Fibroblast of skin of scalp (primary cell): ENCODE measurements at regions not wholly inside any gene's neighbourhood (a gene's known extent, or its start where the extent isn't known, plus 50 kb on each side); places are given as distances from the start of the nearest gene placed in this dataset.
A peak's percentile ranks its signal among the peaks of the same experiment; 100 is the strongest.
"Not testable (repeated sequence)": the region's sequence is repeated elsewhere in the genome, so short reads cannot be mapped to it uniquely, and the experiment has no call there.

Experiments
- DNase-seq: peaks from one replicate; pipeline ENCODE4 v3.0.0-alpha.2; 2013

DNA sequence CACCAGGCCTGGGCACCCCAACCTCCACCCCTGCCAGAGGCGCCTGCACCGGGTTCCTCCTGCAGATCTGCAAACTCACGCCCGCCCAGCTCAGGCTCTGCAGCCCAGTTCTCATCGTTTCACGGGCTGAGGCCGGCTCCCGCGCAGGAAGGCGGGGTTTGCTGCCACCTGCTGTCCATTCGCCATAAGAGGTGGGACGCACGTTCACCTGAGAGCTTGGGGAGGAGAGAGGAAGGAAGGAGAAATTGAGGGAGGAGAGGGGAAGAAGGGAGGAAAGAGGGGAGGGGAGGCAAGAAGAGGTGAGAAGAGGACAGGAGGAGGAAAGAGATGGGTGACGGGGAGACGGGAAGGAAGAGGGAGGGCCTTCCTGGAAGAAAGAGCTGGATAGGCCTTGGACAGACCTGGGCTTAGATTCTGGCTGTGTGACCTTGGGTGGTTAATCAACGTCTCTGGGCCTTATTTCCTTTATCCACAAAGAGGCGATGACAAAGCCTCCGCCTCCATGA, 114.5 kb downstream of the ADRA2C start:
- peak; percentile 53 for DNase-seq

DNA sequence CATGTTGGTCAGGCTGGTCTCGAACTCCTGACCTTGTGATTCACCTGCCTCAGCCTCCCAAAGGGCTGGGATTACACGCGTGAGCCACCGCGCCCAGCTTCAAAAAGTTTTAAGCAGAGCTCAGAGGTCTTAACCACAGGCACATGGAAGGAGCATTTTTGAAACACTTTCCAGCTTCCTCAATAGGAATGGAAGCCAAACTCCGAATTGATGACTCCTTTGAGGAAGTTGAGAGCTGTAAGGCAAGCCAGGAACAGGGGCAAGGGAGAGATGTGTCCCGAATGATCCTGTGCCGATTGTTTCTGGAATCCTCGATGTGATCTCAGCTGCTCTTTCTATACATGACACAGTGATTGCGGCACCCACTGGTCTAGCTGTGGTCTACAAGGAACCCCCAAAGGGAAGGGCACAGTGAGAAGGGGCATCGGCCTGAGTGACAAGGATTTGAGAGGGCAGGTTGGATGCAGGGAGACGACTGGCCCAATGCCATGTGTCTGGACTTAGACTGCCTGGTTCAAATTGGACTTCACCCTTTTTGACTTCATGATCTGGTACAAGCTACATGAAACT, 116.2 kb downstream of the ADRA2C start:
- DNase-seq, result peak; percentile 40

GRCh38 chr4:3884261-3884660, 118.1 kb downstream of the ADRA2C start:
- DNase-seq, result not testable (repeated sequence)

DNA sequence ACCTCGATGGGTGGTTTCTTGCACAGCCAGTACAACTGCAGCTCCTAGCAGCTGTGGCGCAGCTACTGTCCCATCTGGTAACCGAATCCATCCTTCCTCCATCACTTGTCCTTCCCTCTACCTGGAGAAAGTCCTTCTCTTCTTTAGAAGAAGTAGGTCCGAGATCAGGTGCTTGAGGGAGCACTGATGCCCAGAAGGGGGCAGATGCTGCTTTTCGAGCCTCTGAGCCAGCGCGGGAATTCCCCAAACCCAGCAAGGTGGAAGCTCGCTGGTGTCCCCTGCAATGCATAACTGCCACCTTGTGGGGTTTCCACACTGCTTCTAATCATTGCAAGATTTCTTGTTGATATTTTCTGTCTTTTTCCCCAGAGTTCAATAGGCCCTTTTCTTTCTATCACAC, 127.4 kb downstream of the ADRA2C start:
- not testable (repeated sequence) for DNase-seq

DNA sequence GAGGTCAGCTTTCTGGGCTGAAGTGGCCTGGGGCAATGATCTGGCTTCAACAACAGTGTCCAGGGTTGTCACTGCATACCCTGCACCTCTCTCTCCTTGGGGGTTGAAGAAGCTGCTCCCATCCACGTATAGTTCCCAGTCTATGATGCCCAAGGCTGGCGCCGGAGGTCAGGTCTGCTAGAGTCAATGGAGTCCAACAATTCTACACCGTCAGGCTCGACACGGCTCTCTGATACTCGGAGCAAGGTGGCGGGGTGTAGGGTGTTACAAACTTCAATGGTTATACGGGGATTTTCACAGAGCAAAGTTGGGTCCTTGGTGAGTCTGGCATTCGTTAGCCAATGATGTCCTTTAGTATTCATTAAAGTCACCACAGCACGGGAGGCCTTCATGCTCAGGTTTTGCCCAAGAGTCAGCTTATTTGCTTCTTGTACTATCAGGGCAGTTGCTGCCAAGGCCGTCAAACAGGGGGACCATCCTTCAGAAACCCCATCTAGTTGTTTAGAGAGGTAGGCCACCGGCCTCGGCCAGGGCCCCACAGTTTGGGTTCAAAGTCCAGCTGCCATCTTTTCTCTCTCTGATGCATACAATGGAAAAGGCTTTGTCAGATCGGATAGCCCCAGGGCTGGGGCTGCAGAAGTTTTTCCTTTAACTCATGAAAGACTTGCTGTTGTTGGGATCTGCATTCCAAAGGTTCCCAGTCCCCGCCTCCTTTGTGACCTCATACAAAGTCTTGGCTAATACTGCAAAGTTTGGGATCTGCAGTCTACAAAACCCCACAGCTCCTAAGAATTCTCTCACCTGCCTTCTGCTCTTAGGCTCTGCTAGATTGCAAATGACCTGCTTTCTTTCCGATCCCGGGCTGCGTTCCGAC, 128.1 kb downstream of the ADRA2C start:
- DNase-seq, result peak; percentile 34

- DNase-seq, result no peak
These were observed 130.3 kb downstream of the ADRA2C start for GRCh38 chr4:3896441-3896840.

DNA sequence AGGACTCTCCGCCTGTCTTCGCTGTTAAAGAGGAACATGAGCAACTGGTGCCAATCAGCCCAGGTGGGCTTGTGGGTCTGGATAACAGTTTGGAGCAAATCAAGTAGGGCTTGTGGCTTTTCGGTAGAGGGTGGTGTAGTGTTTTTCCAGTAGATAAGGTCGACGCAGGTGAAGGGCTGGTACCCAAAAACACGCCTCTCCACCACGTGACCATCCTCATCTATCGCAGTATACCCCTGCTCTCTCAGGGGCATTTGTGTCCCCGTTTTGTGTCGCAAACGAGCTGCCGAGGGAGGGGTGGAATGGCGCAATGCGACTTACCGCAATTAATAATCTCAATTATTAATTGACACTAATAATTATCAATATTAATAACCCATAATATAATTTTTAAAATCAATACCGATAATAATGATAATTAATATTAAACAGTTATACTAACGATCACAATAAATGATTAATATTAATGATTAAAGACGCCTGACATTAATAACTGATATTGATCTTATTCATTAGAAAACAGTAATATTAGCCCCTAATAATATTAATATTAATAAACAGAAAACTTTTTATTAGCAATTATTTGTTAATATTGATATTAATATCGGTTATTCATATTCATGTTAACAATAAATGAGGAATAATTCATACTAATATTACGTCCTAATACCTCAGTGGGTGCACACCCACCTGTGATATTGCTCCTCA, 130.8 kb downstream of the ADRA2C start:
- not testable (repeated sequence) for DNase-seq

- no peak for DNase-seq
These were observed 131.9 kb downstream of the ADRA2C start for GRCh38 chr4:3898098-3898497.

- not testable (repeated sequence) for DNase-seq
These were observed 132.7 kb downstream of the ADRA2C start for GRCh38 chr4:3898928-3899327.

GRCh38 chr4:3904264-3904955, 138.2 kb downstream of the ADRA2C start:
- DNase-seq, result peak; percentile 57

DNA sequence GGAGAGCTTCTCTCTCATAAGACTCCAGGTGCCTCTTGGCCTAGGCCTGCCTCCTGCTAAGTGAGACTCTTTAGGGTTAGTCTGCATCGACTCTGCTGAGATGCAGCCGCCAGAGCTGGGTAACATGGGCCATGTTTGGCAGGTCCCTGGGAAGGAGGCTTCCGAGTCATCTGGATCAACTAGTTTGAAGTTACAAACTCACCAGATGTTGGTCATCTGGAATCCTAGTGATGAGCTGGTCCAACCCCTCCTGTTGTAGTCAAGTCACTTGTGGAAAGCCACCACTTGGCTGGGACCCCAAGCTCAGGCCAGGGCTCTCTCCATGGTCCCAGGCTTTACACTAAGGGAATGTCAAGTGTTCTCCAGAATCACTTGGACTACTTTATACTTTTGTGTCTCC, 143.4 kb downstream of the ADRA2C start:
- not testable (repeated sequence) for DNase-seq

DNA sequence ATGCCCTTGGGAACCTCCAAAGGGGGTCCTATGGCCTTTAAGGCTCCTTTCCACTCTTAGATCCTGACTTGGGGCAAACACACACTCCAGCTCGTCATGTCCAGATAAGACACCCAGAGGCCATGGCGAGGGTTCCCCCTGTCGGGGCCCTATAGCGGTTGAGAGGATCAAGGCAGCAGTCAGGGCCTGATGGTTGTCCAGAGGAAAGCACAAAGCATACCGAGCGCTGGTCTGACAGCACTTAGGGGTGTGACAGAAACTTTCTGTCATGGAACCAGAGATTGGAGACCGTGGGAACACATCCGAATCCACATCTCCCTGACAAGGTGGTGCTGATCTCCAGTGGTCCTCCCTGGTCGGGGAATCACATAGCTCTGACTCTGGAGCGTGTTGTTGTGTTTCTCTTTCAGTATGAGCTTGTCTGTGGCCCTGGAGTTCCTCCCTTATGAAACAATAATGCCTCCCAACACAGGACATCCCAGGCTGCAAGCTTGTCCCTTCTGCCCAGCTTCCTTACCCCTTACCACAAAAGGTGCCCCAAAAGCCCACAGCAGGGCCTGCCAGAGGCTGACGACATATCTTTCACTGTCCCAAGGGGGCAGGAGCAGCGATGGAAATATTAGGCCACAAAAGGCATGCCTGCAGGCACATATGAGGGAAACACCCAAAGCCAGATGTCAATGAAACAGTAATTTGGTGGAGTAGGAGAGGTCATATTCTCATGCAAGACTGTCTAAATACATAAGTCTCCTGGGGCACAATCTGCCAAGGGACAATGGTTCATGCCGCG, 144.2 kb downstream of the ADRA2C start:
- DNase-seq, result peak; percentile 9

GRCh38 chr4:3911252-3911856, 145.2 kb downstream of the ADRA2C start:
- no peak for DNase-seq

- not testable (repeated sequence) for DNase-seq
These were observed 148.3 kb downstream of the ADRA2C start for GRCh38 chr4:3914511-3914910.

GRCh38 chr4:3919509-3919908, 153.3 kb downstream of the ADRA2C start:
- DNase-seq, result not testable (repeated sequence)

- not testable (repeated sequence) for DNase-seq
These were observed 155.7 kb downstream of the ADRA2C start for GRCh38 chr4:3921902-3922301.

GRCh38 chr4:3925841-3926240, 159.7 kb downstream of the ADRA2C start:
- not testable (repeated sequence) for DNase-seq

DNA sequence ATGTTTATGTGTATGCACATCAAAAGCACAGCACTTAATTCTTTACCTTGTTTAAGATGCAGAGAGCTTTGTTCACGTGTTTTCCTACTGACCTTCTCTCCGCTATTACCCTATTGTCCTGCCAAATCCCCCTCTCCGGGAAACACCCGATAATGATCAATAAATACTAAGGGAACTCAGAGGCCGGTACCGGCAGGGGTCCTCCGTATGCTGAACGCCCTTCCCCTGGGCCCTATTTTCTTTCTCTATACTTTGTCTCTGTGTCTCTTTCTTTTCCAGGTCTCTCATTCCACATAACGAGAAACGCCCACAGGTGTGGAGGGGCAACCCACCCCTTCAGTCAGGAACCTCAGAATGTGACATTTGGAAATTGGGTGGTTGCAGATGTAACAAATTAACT, 160.1 kb downstream of the ADRA2C start:
- DNase-seq, result not testable (repeated sequence)

- not testable (repeated sequence) for DNase-seq
These were observed 161.0 kb downstream of the ADRA2C start for GRCh38 chr4:3926969-3927755.

DNA sequence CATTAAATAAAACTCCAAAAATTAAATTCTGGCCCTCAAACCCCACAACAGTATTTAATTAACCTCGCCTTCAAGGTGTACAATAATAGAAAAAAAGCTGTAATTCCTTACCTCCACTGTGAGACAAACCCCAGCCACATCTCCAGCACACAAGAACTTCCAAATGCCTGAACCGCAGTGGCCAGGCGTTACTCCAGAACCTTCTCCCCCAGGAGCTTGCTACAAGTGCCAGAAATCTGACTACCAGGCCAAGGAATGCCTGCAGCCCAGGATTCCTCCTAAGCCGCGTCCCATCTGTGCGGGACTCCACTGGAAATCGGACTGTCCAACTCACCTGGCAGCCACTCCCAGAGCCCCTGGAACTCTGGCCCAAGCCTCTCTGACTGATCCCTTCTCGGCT, 163.2 kb downstream of the ADRA2C start:
- DNase-seq, result peak; percentile 25
